CD14-positive monocyte (primary cell): ENCODE measurements at regions not wholly inside any gene's neighbourhood (a gene's known extent, or its start where the extent isn't known, plus 50 kb on each side); places are given as distances from the start of the nearest gene placed in this dataset.
"Not testable (repeated sequence)": the region's sequence is repeated elsewhere in the genome, so short reads cannot be mapped to it uniquely, and the experiment has no call there.

ENCODE experiments used
- DNase-seq, 3 donors: peaks; one replicate each; pipeline ENCODE4 v3.0.0-alpha.2; 2011 to 2022
- H2AFZ ChIP-seq: 2 replicates; pipeline ENCODE4 v1.6.0; 2012; ENCODE audit warnings: mild to moderate bottlenecking, low read depth, low read length, inconsistent platforms; ENCODE audit not compliant: insufficient read depth, poor library complexity, severe bottlenecking
- H3K27ac ChIP-seq, 2 donors: 1 replicate in 1 of 2; 2 replicates in 1 of 2; pipeline ENCODE4 v1.5.1; 2012 to 2013; ENCODE audit warnings: low read length in 2 of 2, control low read depth in 1 of 2, inconsistent platforms in 1 of 2, low read depth in 1 of 2, mild to moderate bottlenecking in 1 of 2
- H3K27me3 ChIP-seq, 2 donors: one replicate each; pipeline versions ENCODE4 v1.6.0 to v1.6.1; 2011 to 2013; ENCODE audit warnings: low read length in 2 of 2; ENCODE audit not compliant: control insufficient read depth in 2 of 2, insufficient read depth in 2 of 2
- H3K36me3 ChIP-seq, 2 donors: replicated peaks in 1 of 2; 1 replicate in 1 of 2; 2 replicates in 1 of 2; pipeline versions ENCODE4 v1.5.1 to v1.6.1; 2012 to 2013; ENCODE audit warnings: low read length in 2 of 2, control low read depth in 1 of 2, inconsistent platforms in 1 of 2, mild to moderate bottlenecking in 1 of 2; ENCODE audit not compliant: insufficient read depth in 2 of 2, control insufficient read depth in 1 of 2
- H3K4me1 ChIP-seq, 2 donors: 1 replicate in 1 of 2; 2 replicates in 1 of 2; pipeline versions ENCODE4 v1.5.1 to v1.6.1; 2012 to 2013; ENCODE audit warnings: low read length in 2 of 2, control low read depth in 1 of 2, inconsistent platforms in 1 of 2, mild to moderate bottlenecking in 1 of 2, moderate library complexity in 1 of 2; ENCODE audit not compliant: insufficient read depth in 2 of 2, control insufficient read depth in 1 of 2
- H3K4me2 ChIP-seq: replicated peaks from 2 replicates; pipeline ENCODE3; 2012; ENCODE audit warnings: low read length, moderate library complexity, mild to moderate bottlenecking; ENCODE audit not compliant: poor library complexity, severe bottlenecking; ENCODE audit errors: extremely low read depth
- H3K4me3 ChIP-seq, 3 experiments: fragments of 200-600 bp in 1 of 3; sonication (generic) in 1 of 3; replicated peaks in 1 of 3; 1 replicate in 2 of 3; 2 replicates in 1 of 3; pipeline ENCODE4 v1.5.1; 2011 to 2013; ENCODE audit warnings: low read length in 3 of 3, mild to moderate bottlenecking in 3 of 3, control low read depth in 2 of 3, low read depth in 2 of 3, inconsistent platforms in 1 of 3, moderate library complexity in 1 of 3
- H3K79me2 ChIP-seq: 2 replicates; pipeline ENCODE4 v1.6.0; 2012; ENCODE audit warnings: mild to moderate bottlenecking, control low read depth, inconsistent platforms, low read length, moderate library complexity; ENCODE audit not compliant: insufficient read depth
- H3K9ac ChIP-seq: 2 replicates; pipeline ENCODE4 v1.6.0; 2017; ENCODE audit warnings: low read length, mild to moderate bottlenecking; ENCODE audit not compliant: insufficient read depth, poor library complexity, severe bottlenecking
- H3K9me3 ChIP-seq, 2 donors: replicated peaks in 1 of 2; 1 replicate in 1 of 2; 2 replicates in 1 of 2; pipeline versions ENCODE4 v1.5.1 to v1.6.1; 2012 to 2013; ENCODE audit warnings: low read length in 2 of 2, control low read depth in 1 of 2; ENCODE audit not compliant: control insufficient read depth in 1 of 2, insufficient read depth in 1 of 2
- H4K20me1 ChIP-seq: 2 replicates; pipeline ENCODE4 v1.6.0; 2012; ENCODE audit warnings: mild to moderate bottlenecking, low read length, control low read depth, moderate library complexity; ENCODE audit not compliant: insufficient read depth
- H3K27ac Mint-ChIP-seq, 7 donors: one replicate each; pipeline ENCODE4 v1.8.0; 2020; ENCODE audit warnings: mild to moderate bottlenecking in 7 of 7, mixed read lengths in 7 of 7, moderate library complexity in 6 of 7, inconsistent platforms in 2 of 7
- H3K27me3 Mint-ChIP-seq, 3 donors: one replicate each; pipeline ENCODE4 v1.8.0; 2021 to 2022; ENCODE audit warnings: low read depth in 3 of 3, mild to moderate bottlenecking in 3 of 3, mixed read lengths in 3 of 3, moderate library complexity in 3 of 3, inconsistent platforms in 1 of 3
- H3K36me3 Mint-ChIP-seq, 2 donors: one replicate each; pipeline ENCODE4 v1.8.0; 2020; ENCODE audit warnings: mixed read lengths in 2 of 2, inconsistent platforms in 1 of 2, mild to moderate bottlenecking in 1 of 2
- H3K4me1 Mint-ChIP-seq: one replicate; pipeline ENCODE4 v1.8.0; 2020; ENCODE audit warnings: mild to moderate bottlenecking, mixed read lengths
- H3K4me3 Mint-ChIP-seq, 2 donors: one replicate each; pipeline ENCODE4 v1.8.0; 2020; ENCODE audit warnings: mild to moderate bottlenecking in 2 of 2, mixed read lengths in 2 of 2, moderate library complexity in 1 of 2
- H3K9me3 Mint-ChIP-seq, 7 donors: one replicate each; pipeline ENCODE4 v1.8.0; 2020 to 2022; ENCODE audit warnings: mixed read lengths in 7 of 7, mild to moderate bottlenecking in 6 of 7, moderate library complexity in 6 of 7, inconsistent platforms in 2 of 7
- WGBS: methylation state at CpG from one replicate; pipeline ENCODE4 v1.1.5; 2013; ENCODE audit warnings: missing lambda C conversion rate; ENCODE audit not compliant: insufficient coverage; 5-methylcytosine and 5-hydroxymethylcytosine counted together
- intact Hi-C, 2 donors: fragments of 100-400 bp; cut with micrococcal nuclease; formaldehyde crosslinking; loops; one replicate each; pipeline versions ENCODE4 v1.15.0 to v1.15.1; 2023
- TF ChIP-seq, protein P1 (sequence below): fragments of 200-600 bp; IDR thresholded peaks from one replicate; pipeline ENCODE4 v1.8.0; 2022; ENCODE audit warnings: antibody characterized with exemption, mild to moderate bottlenecking

DNA sequence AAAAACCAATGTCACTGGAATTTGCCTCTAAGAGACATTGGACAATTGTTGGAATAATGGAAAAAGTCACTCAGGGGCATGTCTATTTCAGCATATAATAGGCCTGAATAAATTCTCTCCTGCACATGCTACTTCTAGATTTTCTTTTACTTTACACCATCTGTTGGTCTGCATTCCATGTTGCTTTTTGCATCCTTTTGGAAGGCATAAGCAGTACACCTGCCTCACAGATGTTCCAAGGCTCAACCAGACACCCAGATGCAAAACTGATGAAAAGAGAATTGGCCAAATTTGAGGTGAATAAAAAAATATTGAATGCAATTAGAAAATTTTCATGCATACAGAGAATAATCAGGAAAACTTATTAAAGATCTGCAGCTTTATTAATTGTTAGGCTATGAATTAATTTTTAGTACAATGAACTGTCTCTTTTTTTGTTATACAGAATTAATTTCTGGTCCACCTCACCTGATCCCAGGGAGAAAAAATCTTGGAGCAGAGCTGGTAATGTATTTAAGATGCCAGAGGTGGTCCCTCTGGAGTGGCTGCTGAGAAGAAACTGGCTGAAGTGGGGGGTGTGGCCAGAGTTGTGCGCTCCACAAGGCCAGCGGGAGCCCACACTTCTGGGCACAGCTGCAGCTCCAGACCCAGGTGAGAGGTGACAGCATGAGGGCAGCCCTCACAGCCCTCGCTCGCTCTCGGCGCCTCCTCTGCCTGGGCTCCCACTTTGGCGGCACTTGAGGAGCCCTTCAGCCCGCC, 778.6 kb downstream of the CDH11 start:
- 96% methylated on average over 2 of the region's 8 CpGs for WGBS

DNA sequence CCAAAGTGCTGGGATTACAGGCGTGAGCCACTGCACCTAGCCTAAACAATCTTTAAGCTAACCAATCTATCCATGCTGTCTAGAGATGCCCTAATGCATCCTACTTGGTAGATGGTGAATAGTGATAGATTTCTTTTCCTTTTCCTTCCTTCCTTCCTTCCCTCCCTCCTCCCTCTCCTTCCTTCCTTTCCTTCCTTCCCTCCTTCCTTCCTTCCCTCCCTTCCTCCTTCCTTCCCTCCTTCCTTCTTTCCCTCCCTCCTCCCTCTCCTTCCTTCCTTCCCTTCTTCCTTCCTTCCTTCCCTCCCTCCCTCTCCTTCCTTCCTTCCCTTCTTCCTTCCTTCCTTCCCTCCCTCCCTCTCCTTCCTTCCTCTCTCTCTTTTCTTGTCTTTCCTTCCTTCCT, 780.5 kb downstream of the CDH11 start:
- H3K27me3 ChIP-seq, H3K4me1 ChIP-seq, H3K4me1 Mint-ChIP-seq, H4K20me1 ChIP-seq, H3K36me3 ChIP-seq, intact Hi-C loops, H3K79me2 ChIP-seq, H3K9ac ChIP-seq, H3K4me3 Mint-ChIP-seq, H3K27me3 Mint-ChIP-seq, H2AFZ ChIP-seq, H3K27ac Mint-ChIP-seq, H3K4me2 ChIP-seq, H3K4me3 ChIP-seq, H3K36me3 Mint-ChIP-seq, DNase-seq, H3K27ac ChIP-seq: not testable (repeated sequence)
- peaks cover 6 to 22% (median 12%) of the 10 kb centered on the region in 7 donors for H3K9me3 Mint-ChIP-seq
- H3K9me3 ChIP-seq = peaks cover 18 to 25% of the 10 kb centered on the region in 2 donors
- no CpG with 5 or more reads among the region's 1 CpG for WGBS

More for the DNA sequence above, 778.6 kb downstream of the CDH11 start:
- Histone ChIP-seq H3K4me2 (no peak overlapping the region), H3K9ac (no peak overlapping the region), H3K79me2 (no peaks in the 10 kb centered on the region), H2AFZ (no peak overlapping the region), H3K9me3 (peaks cover 18 to 25% of the 10 kb centered on the region in 2 donors), H3K36me3 (no peaks in the 10 kb centered on the region), H3K27ac (no peak overlapping the region), H3K4me1 (no peaks in the 10 kb centered on the region), H3K4me3 (no peak overlapping the region), H4K20me1 (no peaks in the 10 kb centered on the region), H3K27me3 (no peaks in the 10 kb centered on the region)
- Mint-ChIP-seq H3K9me3 (peaks cover 6 to 22% (median 12%) of the 10 kb centered on the region in 7 donors), H3K4me3 (no peak overlapping the region), H3K27ac (no peak overlapping the region), H3K27me3 (peaks cover 0 to 2% (median 0%) of the 10 kb centered on the region in 3 donors), H3K36me3 (no peaks in the 10 kb centered on the region), H3K4me1 (no peaks in the 10 kb centered on the region)
- TF ChIP-seq, protein P1, sequence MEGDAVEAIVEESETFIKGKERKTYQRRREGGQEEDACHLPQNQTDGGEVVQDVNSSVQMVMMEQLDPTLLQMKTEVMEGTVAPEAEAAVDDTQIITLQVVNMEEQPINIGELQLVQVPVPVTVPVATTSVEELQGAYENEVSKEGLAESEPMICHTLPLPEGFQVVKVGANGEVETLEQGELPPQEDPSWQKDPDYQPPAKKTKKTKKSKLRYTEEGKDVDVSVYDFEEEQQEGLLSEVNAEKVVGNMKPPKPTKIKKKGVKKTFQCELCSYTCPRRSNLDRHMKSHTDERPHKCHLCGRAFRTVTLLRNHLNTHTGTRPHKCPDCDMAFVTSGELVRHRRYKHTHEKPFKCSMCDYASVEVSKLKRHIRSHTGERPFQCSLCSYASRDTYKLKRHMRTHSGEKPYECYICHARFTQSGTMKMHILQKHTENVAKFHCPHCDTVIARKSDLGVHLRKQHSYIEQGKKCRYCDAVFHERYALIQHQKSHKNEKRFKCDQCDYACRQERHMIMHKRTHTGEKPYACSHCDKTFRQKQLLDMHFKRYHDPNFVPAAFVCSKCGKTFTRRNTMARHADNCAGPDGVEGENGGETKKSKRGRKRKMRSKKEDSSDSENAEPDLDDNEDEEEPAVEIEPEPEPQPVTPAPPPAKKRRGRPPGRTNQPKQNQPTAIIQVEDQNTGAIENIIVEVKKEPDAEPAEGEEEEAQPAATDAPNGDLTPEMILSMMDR = no peak
- intact Hi-C loops = no loop called here
- no peak for DNase-seq
